Uterus (tissue), 2 donors: ENCODE measurements at regions not wholly inside any gene's neighbourhood (a gene's known extent, or its start where the extent isn't known, plus 50 kb on each side); places are given as distances from the start of the nearest gene placed in this dataset.
"Not testable (repeated sequence)": the region's sequence is repeated elsewhere in the genome, so short reads cannot be mapped to it uniquely, and the experiment has no call there.

ENCODE experiments used
- POLR2A ChIP-seq, 2 donors: fragments of 450-650 bp; IDR thresholded peaks; one replicate each; pipeline ENCODE4 v1.6.1; 2016; ENCODE audit warnings: antibody characterized with exemption in 2 of 2, mild to moderate bottlenecking in 1 of 2, moderate library complexity in 1 of 2
- TF ChIP-seq, protein P1 (sequence below), 4 experiments: fragments of 200-600 bp in 2 of 4; fragments of 450-650 bp in 2 of 4; sonication (generic) in 2 of 4; IDR thresholded peaks; one replicate each; pipeline ENCODE4 v1.5.1; 2016 to 2019; ENCODE audit warnings: antibody characterized with exemption in 4 of 4, mild to moderate bottlenecking in 2 of 4, moderate library complexity in 1 of 4

DNA sequence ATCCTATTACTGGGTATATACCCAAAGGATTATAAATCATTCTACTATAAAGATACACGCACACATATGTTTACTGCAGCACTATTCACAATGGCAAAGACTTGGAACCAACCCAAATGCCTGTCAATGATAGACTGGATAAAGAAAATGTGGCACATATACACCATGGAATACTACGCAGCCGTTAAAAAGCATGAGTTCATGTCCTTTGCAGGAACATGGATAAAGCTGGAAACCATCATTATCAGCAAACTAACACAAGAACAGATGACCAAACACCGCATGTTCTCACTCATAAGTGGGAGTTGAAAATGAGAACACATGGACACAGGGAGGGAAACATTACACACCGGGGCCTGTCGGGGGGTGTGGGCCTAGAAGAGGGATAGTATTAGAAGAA, 307.4 kb upstream of the TBX18 start:
- TF ChIP-seq, protein P1, sequence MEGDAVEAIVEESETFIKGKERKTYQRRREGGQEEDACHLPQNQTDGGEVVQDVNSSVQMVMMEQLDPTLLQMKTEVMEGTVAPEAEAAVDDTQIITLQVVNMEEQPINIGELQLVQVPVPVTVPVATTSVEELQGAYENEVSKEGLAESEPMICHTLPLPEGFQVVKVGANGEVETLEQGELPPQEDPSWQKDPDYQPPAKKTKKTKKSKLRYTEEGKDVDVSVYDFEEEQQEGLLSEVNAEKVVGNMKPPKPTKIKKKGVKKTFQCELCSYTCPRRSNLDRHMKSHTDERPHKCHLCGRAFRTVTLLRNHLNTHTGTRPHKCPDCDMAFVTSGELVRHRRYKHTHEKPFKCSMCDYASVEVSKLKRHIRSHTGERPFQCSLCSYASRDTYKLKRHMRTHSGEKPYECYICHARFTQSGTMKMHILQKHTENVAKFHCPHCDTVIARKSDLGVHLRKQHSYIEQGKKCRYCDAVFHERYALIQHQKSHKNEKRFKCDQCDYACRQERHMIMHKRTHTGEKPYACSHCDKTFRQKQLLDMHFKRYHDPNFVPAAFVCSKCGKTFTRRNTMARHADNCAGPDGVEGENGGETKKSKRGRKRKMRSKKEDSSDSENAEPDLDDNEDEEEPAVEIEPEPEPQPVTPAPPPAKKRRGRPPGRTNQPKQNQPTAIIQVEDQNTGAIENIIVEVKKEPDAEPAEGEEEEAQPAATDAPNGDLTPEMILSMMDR (IDR thresholded peaks at IDR 0.05): not testable (repeated sequence)
- not testable (repeated sequence) for TF ChIP-seq POLR2A (IDR thresholded peaks at IDR 0.05)
